ENCODE measurements at regions not wholly inside any gene's neighbourhood (a gene's known extent, or its start where the extent isn't known, plus 50 kb on each side); places are given as distances from the start of the nearest gene placed in this dataset.
A peak's percentile ranks its signal among the peaks of the same experiment; 100 is the strongest.

DNA sequence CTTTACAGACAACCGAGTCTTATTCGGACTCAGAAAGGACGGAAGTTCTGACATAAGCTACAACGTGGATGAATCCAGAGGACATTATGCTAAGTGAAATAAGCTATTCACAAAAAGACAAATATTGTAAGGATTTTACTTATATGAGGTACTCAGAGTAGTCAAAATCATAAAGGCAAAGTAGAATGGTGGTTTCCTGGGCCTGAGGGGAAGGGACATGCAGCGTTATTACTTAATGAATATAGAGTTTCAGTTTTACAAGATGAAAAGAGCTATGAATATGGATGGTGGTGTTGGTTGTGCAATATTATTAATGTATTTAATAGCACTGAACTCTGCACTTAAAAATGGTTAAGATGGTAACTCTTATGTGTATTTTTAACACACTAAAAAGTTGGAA is 419.1 kb upstream of the SGCG start:
- no peak overlapping the region for H3K9ac ChIP-seq (ENCODE audit: insufficient read depth, low read length)
- no peaks in the 10 kb centered on the region for H3K79me2 ChIP-seq (ENCODE audit: control insufficient read depth, insufficient read depth, low read length)
- DNase-seq (ENCODE audit: low read depth in 2 of 2), result no peak

DNA sequence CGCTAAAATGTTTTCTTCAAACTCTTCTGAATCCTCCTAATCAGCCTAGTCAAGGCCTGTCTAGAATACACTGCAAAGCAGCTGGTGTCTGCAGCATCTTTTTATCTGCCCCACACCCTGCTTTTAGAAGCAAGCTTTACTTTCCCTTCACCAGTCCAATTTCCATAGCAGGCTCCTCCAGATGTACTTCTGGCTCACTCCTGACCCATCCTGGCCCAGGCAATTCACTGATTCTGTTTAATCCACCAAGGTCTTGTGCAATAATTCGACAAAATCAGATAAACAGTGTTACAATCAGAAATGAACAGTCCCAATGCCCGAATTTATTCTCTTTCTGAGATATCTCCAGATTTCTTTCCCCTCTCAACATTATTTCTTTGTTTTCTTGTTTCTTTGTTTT is 415.2 kb upstream of the SGCG start:
- H3K27ac ChIP-seq (ENCODE audit: insufficient read depth, low read length), result no peak overlapping the region

More for the DNA sequence above, 419.1 kb upstream of the SGCG start:
- Histone ChIP-seq H3K36me3 (ENCODE audit: control insufficient read depth, insufficient read depth, low read length) (no peaks in the 10 kb centered on the region), H3K27me3 (ENCODE audit: control insufficient read depth, insufficient read depth, low read length) (no peaks in the 10 kb centered on the region), H2AFZ (ENCODE audit: low read length) (no peak overlapping the region), H3K4me3 (replicated peaks in 1 of 4; ENCODE audit: control extremely low read depth in 1 of 4, insufficient read depth in 1 of 4, low read depth in 3 of 4, low read length in 4 of 4) (no peak overlapping the region), H3K27ac (ENCODE audit: insufficient read depth, low read length) (no peak overlapping the region), H4K20me1 (ENCODE audit: control insufficient read depth, extremely low read depth, insufficient read depth, low read length) (no peaks in the 10 kb centered on the region), H3K9me3 (ENCODE audit: control insufficient read depth, insufficient read depth, low read depth, low read length) (no peaks in the 10 kb centered on the region), H3K4me1 (ENCODE audit: control insufficient read depth, extremely low read depth, insufficient read depth, low read length) (no peaks in the 10 kb centered on the region), H3K4me2 (ENCODE audit: extremely low read depth, insufficient read depth, low read length) (no peak overlapping the region)
- no peak for TF ChIP-seq EZH2 (IDR thresholded peaks at IDR 0.05; ENCODE audit: low read length, missing control alignments)
- TF ChIP-seq, protein P1, sequence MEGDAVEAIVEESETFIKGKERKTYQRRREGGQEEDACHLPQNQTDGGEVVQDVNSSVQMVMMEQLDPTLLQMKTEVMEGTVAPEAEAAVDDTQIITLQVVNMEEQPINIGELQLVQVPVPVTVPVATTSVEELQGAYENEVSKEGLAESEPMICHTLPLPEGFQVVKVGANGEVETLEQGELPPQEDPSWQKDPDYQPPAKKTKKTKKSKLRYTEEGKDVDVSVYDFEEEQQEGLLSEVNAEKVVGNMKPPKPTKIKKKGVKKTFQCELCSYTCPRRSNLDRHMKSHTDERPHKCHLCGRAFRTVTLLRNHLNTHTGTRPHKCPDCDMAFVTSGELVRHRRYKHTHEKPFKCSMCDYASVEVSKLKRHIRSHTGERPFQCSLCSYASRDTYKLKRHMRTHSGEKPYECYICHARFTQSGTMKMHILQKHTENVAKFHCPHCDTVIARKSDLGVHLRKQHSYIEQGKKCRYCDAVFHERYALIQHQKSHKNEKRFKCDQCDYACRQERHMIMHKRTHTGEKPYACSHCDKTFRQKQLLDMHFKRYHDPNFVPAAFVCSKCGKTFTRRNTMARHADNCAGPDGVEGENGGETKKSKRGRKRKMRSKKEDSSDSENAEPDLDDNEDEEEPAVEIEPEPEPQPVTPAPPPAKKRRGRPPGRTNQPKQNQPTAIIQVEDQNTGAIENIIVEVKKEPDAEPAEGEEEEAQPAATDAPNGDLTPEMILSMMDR (conservative IDR thresholded peaks at IDR 0.05 in 1 of 2, IDR thresholded peaks at IDR 0.05 in 1 of 2; ENCODE audit: low read depth in 1 of 2, low read length in 2 of 2), result no peak

DNA sequence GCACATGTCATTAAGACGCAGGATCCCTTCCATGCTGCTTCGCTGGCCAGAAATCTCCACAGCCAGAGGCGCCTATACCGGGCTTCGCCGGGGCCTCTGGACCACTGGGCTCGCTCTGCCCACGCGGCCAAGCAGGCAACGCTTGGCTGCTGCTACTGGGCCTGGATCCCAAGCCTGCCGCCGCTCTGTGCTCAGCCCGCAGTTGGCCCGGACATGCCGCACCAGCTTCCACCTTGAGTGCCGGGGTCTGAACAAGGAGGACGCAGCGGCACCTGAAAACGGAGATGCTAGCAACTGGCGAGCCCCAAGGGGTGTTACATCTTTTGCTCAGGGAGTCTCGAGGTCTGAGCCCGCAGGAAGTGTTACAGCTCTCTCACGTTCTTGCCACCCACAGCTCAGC is 409.9 kb upstream of the SGCG start:
- no peak for DNase-seq (ENCODE audit: low read depth in 2 of 2)
- no peak for TF ChIP-seq EZH2 (IDR thresholded peaks at IDR 0.05; ENCODE audit: low read length, missing control alignments)
- TF ChIP-seq, protein P1 (conservative IDR thresholded peaks at IDR 0.05 in 1 of 2, IDR thresholded peaks at IDR 0.05 in 1 of 2; ENCODE audit: low read depth in 1 of 2, low read length in 2 of 2), result no peak
- Histone ChIP-seq H3K9me3 (ENCODE audit: control insufficient read depth, insufficient read depth, low read depth, low read length) (no peaks in the 10 kb centered on the region), H3K4me3 (replicated peaks in 1 of 4; ENCODE audit: control extremely low read depth in 1 of 4, insufficient read depth in 1 of 4, low read depth in 3 of 4, low read length in 4 of 4) (no peak overlapping the region), H3K9ac (ENCODE audit: insufficient read depth, low read length) (no peak overlapping the region), H3K27me3 (ENCODE audit: control insufficient read depth, insufficient read depth, low read length) (no peaks in the 10 kb centered on the region), H3K4me1 (ENCODE audit: control insufficient read depth, extremely low read depth, insufficient read depth, low read length) (no peaks in the 10 kb centered on the region), H3K4me2 (ENCODE audit: extremely low read depth, insufficient read depth, low read length) (no peak overlapping the region), H2AFZ (ENCODE audit: low read length) (no peak overlapping the region), H3K27ac (ENCODE audit: insufficient read depth, low read length) (no peak overlapping the region), H4K20me1 (ENCODE audit: control insufficient read depth, extremely low read depth, insufficient read depth, low read length) (no peaks in the 10 kb centered on the region), H3K36me3 (ENCODE audit: control insufficient read depth, insufficient read depth, low read length) (no peaks in the 10 kb centered on the region), H3K79me2 (ENCODE audit: control insufficient read depth, insufficient read depth, low read length) (no peaks in the 10 kb centered on the region)

More for the DNA sequence above, 415.2 kb upstream of the SGCG start:
- H3K79me2 ChIP-seq (ENCODE audit: control insufficient read depth, insufficient read depth, low read length), result no peaks in the 10 kb centered on the region
- H3K4me2 ChIP-seq (ENCODE audit: extremely low read depth, insufficient read depth, low read length), result no peak overlapping the region
- H3K27me3 ChIP-seq (ENCODE audit: control insufficient read depth, insufficient read depth, low read length), result no peaks in the 10 kb centered on the region
- no peak overlapping the region for H3K9ac ChIP-seq (ENCODE audit: insufficient read depth, low read length)
- H3K4me1 ChIP-seq (ENCODE audit: control insufficient read depth, extremely low read depth, insufficient read depth, low read length), result no peaks in the 10 kb centered on the region
- no peak for TF ChIP-seq EZH2 (IDR thresholded peaks at IDR 0.05; ENCODE audit: low read length, missing control alignments)
- TF ChIP-seq, protein P1 (conservative IDR thresholded peaks at IDR 0.05 in 1 of 2, IDR thresholded peaks at IDR 0.05 in 1 of 2; ENCODE audit: low read depth in 1 of 2, low read length in 2 of 2), result no peak
- H3K4me3 ChIP-seq (replicated peaks in 1 of 4; ENCODE audit: control extremely low read depth in 1 of 4, insufficient read depth in 1 of 4, low read depth in 3 of 4, low read length in 4 of 4), result no peak overlapping the region
- no peaks in the 10 kb centered on the region for H3K9me3 ChIP-seq (ENCODE audit: control insufficient read depth, insufficient read depth, low read depth, low read length)
- no peaks in the 10 kb centered on the region for H3K36me3 ChIP-seq (ENCODE audit: control insufficient read depth, insufficient read depth, low read length)
- DNase-seq (ENCODE audit: low read depth in 2 of 2), result peak in 1 of 2 donors; percentile 1
- H2AFZ ChIP-seq (ENCODE audit: low read length), result no peak overlapping the region
- H4K20me1 ChIP-seq (ENCODE audit: control insufficient read depth, extremely low read depth, insufficient read depth, low read length), result no peaks in the 10 kb centered on the region
